GM19463 (cell line): ENCODE measurements at regions not wholly inside any gene's neighbourhood (a gene's known extent, or its start where the extent isn't known, plus 50 kb on each side); places are given as distances from the start of the nearest gene placed in this dataset.
"Not testable (repeated sequence)": the region's sequence is repeated elsewhere in the genome, so short reads cannot be mapped to it uniquely, and the experiment has no call there.

Source experiments
- ATAC-seq: cut with Tn5 transposase; IDR thresholded peaks from one replicate; pipeline ENCODE4 v1.9.1; 2021; ENCODE audit warnings: mild to moderate bottlenecking, moderate library complexity; ENCODE audit not compliant: unreplicated experiment

DNA sequence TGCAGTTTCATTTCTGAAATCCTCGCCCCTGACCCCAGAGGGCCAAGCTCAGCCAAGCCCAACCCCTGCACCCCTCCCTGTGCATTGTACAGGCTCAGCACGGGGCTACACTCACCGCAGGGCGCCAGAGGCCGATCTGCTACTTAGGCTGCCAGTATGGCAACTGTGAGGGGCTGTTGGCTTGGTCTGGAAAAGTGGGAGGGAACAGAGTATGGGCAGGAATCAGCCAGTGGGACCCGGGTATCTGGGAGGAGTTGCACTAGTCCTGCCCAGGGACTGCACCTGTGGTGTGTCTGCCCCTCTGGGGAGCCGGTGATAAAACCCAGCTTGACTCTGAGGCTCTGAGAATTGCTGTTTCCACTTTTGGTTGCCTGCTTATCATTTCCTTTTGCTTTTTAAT, 167.4 kb upstream of the KIF2A start:
- ATAC-seq, result no peak

DNA sequence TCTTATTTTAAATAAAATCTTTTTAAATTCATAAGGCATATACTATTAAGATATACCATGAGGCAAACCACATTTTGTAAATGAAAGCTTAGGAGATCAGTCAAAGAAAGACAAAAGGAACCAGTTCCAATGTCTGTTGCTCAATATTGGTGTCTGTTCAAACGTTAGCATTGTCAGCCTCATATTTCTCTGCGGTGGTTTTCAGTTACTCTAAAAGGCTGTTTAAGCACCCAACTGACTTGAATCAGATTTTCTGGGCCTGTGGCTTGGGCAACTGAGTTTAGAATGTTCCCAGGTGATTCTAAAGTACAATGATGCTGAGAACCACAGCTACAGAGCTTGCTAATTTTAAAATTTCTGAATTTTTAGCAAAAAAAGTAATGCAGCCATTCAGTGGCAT, 166.3 kb upstream of the KIF2A start:
- no peak for ATAC-seq

DNA sequence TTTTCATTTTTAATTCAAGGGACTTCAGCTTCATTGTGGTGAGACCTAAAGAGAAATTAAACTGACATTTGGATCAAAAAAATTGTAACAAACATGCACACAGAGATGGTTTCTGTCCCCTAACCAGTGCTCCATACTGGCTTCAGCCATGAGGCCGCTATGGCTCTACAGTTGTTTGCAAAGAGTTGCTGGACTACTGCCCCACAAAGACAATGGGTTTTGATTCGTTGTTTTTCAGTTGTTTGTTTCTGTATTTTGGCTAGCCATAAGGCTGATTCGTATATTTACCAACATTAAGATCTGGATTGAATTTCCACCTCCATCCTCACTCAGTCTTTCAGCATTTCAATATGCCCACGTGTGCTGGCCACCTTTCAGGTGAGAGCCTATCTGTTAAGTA, 163.7 kb upstream of the KIF2A start:
- no peak for ATAC-seq

DNA sequence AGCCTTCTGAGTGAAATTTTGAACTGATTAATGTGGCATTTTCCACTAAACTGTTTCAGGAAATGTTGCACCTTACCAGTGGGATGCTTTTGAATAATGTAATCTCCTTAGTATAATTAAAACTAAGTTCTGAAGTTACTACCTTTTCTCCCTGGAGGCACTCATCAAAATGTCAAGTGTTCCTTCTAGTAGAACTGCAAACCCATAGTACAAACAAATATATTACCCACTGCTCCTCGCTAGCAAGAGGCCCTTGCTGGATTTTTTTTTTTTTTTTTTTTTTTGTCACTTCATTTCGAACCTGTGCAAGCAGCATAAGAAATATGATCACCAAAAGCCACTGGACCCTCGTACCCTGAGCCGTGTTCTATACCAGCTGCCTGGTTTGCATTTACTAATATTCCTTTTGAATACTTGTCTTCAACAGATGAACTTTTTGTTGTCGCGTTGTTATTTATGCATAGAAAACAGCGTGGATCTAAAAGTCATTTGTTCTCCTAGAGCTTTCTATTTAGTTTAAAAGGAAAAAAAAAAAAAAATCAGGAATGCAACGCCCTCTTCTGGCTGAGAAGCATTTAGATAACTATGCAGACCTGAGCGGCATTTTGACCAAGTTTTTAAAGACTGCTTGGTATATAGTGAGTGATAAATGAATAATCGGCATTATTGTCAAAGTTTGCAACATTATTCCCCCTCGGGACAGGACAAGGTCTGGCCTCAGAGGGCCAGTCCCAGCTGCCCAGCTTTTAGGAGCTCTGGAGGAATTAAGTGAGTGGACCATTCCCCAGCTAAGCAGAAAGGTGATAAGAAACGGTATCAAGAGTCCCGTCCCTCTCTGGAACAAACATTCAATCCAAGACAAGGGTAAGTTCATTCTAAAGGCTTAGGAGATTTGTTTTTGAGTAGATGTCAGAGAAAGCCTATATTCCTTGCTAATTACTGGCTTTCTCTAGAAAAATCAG, 162.5 kb upstream of the KIF2A start:
- no peak for ATAC-seq

DNA sequence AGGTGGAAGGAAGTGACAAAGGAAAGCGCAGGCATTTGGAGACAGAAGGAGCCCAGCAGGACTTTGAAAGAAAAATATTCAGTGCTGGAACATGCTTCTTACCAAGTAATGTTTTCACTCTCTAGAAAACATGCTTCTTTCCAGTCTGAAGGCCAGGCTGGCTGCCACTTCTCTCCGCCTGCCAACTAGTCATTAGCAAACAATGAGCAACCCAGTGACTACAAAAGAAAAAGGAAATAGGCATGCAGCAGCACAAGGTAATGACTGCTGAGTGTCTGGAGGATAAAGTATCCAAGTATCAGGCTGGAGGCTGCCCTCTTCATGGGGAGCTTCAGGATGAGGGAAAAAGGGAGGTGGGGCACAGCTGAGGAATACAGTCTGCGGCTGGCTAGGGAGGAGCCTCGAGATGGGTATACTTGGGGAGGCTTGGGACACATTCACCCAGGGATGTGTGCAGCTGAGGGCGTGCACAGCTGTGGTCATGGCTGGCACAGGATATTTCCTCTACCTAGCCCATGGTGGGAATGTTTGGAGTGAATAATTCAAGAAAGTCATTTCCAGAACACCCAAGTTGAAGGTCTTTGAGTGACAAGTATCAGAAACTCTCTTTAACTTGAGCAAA, 161.5 kb upstream of the KIF2A start:
- no peak for ATAC-seq

DNA sequence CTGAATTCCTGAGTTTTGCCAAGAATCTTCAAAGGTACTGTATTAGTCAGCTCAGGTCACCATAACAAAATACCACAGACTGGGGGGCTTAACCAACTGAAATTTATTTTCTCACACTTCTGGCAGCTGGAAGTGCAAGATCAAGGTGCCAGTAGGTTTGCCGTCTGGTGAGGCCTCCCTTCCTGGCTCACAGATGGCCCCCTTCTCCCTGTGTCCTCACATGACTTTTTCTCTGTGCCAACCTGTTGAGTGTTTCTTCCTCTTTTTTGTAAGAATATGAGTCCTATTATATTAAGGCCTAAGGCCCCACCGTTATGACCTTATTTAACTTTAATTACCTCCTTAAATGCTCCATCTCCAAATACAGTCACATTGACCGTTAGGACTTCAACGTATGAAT, 156.1 kb upstream of the KIF2A start:
- ATAC-seq, result no peak

DNA sequence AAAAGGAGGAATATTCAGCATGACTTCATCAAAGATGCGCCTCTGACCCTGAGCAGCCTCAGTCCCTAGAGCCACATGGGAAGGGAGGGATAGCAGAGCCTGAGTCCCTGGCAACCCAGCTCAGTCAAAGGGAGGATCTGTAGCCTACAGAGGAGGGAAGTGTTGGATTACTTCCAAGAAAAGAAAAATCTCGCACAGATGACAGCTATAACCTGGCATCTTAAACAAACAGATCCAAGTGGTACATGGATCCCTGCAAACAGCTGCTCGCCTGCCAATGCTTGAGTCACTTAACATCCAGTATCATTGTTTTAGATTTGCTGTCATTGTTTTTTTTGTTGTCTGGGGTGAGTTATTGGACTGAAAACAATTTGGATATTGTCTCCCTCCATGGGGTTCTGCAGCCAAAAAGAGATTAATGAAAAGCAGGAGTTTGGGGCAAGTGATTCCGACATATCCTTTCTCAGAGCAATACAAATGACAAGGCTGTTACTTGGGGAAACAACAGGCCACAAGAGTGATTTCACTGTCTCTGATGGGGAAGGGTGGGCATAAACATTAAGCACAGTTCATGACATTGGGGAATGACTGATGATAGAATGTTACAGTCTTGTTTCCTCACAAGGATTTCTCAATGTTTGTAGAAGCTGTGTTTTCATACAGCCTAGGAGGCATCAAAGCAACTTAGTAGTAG, 153.5 kb upstream of the KIF2A start:
- ATAC-seq, result no peak

DNA sequence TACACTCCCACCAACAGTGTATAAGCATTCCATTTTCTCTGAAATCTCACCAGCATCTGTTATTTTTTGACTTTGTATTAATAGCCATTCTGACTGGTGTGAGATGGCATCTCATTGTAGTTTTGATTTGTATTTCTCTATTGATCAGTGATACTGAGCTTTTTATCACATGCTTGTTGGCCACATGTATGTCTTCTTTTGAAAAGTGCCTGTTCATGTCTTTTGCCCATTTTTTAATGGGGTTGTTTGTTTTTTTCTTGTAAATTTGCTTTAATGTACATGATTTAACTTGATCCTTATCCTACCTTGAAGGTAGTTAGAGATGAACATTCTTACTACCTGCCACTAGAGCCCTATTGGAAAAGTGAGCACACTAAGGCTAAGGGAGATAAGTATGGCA, 151.2 kb upstream of the KIF2A start:
- no peak for ATAC-seq

DNA sequence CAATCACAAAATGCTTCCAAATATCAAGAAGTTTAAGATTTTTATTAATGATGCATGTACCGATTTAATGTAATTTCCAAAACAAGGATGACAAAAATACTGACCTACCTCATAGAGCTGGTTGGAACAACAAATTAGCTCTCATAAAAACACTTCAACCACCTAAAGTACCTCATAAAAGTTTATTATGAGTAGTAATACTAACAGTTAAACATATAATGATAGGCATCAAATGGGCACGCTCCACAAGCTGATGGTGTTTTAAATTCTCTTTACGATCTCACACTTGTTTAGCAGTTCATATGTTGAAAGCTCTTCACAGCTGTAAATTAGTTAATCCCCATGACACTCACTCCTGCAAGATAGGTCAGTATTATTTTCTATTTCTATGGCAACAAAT, 150.0 kb upstream of the KIF2A start:
- ATAC-seq, result no peak

DNA sequence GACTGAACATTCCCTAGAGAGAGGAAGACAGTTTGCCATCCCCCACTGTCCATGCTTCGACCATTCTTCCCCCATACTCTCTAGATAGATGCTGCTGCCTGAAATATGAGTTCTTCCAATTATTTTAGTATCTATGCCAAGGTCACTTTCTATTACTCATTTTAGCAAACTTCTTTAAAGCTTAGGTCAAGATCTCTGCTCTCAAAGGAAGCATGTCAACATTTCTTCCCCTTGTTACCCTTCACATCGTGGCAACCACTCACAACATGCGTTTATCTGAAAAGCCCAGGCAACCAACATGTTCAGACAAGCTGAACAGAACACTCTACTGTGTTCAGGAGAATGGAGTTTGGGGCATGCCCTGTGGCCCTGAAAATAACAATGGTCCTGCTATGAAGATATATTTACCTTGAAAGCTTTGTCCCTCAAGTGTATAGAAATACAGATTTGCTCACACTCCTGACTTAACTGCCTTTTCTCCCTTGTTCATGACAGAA, 138.4 kb upstream of the KIF2A start:
- no peak for ATAC-seq

DNA sequence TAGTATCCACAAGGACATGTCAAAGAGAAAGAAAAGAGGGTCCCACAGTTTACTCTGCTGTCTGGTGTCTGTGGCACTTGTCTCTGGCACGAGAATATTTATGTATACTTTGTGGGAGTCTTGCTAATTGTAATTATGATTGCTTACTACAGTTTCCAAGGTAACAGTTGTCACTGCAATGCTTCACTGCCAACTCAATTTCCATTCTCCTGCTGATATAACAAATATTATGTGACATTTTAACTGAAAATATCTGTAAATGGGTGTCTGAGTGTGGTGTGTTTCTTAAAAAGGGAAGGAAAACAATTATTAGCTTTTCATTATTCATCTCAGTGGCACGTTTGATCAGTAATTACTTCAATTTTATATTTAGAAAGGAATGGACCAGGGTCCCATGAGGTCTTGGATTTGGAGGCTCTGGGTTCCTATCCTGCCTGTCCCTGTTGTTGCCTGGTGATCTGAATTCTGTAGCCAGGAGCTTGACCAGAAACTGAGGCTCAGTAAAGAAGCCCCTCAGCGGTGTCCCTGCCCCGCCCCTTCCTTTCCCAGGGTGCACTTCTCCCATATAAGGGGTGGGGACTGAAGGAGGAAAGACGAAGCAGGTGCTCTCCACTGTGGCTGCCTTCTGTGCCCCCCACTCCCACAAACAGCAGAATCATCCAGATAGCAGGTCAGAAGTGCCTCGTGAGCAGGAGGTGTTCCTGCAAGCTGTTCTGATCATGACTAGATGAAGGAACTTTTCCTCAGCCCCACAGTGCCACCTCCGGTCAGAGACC, 137.3 kb upstream of the KIF2A start:
- no peak for ATAC-seq

DNA sequence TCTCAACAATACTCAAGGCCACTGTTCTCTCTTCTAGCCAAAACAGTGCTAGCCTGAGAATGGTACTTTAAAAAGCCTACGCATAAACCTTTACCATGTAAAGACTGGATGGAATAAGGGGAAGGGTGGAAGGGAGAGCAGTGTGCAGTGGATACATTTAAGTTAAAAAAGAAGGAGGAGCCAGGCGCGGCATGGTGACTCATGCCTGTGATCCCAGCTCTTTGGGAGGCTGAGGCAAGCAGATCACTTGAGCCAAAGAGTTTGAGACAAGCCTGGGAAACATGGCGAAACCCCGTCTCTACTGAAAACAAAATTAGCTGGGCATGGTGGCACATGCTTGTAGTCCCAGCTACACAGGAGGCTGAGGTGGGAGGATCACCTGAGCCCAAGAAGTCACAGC, 127.7 kb upstream of the KIF2A start:
- ATAC-seq, result no peak

DNA sequence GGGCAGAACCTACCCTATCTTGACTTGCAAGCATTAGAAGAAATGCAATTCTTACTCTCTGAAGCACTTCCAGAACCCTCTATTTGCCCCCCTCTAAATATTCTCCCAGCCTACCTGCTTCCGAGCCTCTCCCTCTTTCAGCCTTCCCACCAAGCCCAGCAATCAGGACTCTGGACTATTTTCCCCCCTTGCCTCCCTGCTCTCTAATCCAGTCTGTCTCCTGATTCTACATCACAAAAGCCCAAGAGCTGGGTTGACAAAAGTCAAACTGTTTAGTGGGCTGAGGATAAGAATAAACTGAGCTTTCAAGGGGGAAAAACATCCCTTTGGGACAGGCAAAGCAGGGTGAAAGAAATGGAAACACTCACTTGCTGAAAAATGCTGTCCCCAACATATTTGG, 123.2 kb upstream of the KIF2A start:
- ATAC-seq, result no peak

DNA sequence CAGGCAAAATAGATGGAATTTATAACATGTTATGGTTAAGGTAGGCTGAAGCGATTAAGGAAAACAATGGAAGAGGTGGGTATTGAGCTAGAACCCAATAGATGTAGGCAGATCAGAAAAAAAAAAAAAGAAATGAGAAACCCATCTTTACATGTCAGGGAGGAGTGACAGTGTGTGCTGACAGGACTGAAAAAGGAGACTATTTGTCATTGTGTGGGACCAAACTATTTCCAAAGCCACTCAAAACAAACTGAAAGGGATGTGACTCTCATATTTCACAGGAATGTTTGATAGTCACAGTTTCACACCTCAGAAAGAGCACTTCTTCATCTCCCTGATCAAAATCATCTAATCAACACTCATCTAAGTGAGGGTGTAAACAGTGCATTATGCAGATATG, 122.3 kb upstream of the KIF2A start:
- ATAC-seq, result no peak

DNA sequence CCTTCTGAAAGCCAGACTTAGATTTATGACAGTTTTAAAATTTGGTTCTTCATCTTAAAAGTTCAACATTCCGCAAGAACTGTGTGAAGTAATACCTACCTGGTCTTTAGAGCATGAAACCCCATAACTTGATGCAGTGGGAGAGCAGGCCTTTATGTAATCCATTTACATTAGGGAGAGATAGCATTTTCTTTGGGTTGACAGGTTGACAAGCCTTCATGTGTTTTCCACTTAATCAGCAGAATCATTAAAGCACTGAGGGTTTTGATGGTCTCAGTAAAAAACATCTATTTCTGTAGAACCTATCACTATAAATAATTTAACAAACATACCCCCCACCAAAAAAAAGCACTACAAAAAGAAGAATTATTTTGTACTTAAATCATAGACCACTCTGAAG, 121.6 kb upstream of the KIF2A start:
- no peak for ATAC-seq

DNA sequence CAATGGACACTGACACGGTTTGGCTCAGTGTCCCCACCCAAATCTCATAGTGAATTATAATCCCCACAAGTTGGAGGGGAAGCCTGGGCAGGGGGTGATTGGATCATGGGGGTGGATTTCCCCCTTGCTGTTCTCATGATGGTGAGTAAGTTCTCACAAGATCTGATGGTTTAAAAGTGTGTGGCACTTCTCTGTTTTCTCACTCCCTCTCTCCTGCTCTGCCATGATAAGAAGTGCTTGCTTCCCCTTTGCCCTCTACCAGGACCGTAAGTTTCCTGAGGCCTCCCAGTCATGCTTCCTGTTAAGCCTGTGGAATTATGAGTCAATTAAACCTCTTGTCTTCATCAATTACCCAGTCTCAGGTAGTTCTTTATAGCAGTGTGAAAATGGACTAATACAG, 115.8 kb upstream of the KIF2A start:
- no peak for ATAC-seq

DNA sequence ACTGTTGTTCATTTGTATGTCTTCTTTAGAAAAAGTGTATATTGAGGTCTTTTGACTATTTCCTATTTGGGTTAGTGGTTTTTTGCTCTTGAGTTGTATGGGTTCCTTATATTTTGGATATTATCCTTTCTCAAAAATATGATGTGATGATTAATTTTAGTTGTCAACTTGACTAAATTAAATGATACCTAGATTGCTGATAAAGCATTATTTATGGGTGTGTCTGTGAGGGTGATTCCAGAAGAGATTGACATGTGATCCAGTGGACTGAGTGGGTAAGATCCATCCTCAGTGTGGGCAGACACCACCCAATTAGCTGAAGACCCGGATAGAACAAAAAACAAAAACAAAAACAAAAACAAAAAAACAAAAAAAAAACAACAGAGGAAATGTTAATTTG, 115.1 kb upstream of the KIF2A start:
- no peak for ATAC-seq

DNA sequence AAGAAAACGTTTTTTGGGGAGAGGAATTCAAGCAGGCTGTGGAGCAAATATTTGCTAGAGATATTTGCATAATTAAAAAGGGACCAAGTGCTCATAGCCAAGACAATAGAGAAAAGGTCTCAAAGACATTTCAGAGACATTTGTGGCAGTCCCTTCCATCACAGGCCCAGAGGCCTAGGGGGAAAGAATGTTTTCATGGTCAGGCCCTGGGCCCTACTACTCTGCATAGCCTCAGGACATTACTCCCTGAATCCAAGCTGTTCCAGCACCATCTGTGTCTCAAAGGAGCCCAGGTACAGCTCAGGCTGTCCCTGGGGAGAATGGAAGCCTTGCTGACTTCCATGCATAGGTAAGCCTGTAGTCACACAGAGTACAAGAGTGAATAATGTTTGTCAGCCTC, 113.0 kb upstream of the KIF2A start:
- ATAC-seq, result no peak

DNA sequence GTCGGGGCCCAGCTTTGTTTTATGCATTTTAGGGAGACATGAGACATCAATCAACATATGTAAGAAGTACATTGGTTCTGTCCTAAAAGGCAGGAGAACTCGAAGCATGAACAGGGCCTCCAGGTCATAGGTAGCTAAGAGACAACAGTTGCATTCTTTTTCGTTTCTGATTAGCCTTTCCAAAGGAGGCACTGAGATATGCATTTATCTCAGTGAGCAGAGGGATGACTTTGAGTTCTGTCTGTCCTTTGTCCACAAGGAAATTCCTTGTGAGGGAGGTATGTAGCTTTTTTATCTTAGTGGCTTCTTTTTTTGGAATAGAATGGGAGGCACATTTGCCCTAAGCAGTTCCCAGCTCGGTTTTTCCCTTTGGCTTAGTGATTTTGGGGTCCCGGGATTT, 109.5 kb upstream of the KIF2A start:
- ATAC-seq, result not testable (repeated sequence)

DNA sequence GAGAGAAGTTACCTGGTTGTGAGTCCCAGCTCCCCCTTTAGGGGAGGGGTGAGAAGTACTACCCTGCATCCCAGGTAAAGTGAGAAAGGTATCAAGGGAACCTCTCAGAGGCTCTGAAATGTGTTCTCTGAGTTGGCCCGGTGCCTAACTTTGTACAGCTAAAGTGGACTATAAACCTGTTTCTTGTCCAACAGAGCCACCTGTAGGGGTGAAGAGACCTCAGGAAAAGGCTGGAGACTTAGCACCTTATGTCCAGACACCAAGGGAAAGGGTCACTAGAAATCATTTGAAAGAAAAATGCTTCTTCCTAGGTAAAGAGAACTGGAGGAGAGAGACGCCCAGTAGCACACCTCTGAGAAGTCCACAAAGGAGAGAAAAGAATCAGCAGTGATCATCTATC, 108.3 kb upstream of the KIF2A start:
- no peak for ATAC-seq

DNA sequence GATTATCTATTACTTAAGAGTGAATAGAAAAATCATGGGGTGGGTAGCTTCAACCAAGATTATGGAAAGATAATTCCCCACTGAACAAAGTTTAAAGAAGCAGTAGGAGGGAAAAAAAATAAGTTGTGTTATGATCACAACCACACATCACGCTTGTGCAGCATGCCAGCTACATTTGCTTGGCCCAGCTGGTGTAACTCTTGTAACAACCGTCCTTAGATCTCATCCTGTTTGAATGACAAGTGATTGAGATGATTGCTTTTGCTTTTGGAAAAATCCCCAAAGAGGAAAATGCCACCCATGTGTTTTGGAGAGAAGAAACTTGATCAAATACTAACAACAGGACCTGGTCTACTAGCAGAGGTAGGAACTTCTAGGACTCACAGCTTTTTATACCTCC, 107.6 kb upstream of the KIF2A start:
- ATAC-seq, result no peak
